GM23338 (cell line): ENCODE measurements at regions not wholly inside any gene's neighbourhood (a gene's known extent, or its start where the extent isn't known, plus 50 kb on each side); places are given as distances from the start of the nearest gene placed in this dataset.

Source experiments
- EZH2 ChIP-seq: fragments of 200-600 bp; sonication (generic); IDR thresholded peaks from one replicate; pipeline ENCODE4 v1.8.0; 2017; ENCODE audit warnings: antibody characterized with exemption, mild to moderate bottlenecking, low read depth; ENCODE audit not compliant: unreplicated experiment
- EZH2phosphoT487 ChIP-seq: fragments of 200-600 bp; sonication (generic); IDR thresholded peaks from one replicate; pipeline ENCODE4 v1.8.1; 2018; ENCODE audit warnings: antibody characterized with exemption; ENCODE audit not compliant: unreplicated experiment
- JUNB ChIP-seq: IDR thresholded peaks from one replicate; pipeline ENCODE4 v1.6.1; 2016; ENCODE audit warnings: antibody characterized with exemption; ENCODE audit not compliant: unreplicated experiment
- POLR2AphosphoS5 ChIP-seq: IDR thresholded peaks from 2 replicates; pipeline ENCODE4 v1.6.1; 2016; ENCODE audit warnings: antibody characterized with exemption, low read depth
- STAT1 ChIP-seq: IDR thresholded peaks from one replicate; pipeline ENCODE4 v1.6.1; 2016; ENCODE audit warnings: antibody characterized with exemption; ENCODE audit not compliant: unreplicated experiment
- ZNF331 ChIP-seq: fragments of 250-450 bp; sonication (Bioruptor Pico); IDR thresholded peaks from 2 replicates; pipeline ENCODE4 v1.5.0; 2020; ENCODE audit warnings: low read depth, mild to moderate bottlenecking, moderate library complexity
- TF ChIP-seq, protein P1 (sequence below), 2 experiments: fragments of 200-600 bp in 1 of 2; sonication (generic) in 1 of 2; conservative IDR thresholded peaks; 2 replicates each; pipeline versions ENCODE4 v1.5.1 to v1.6.1; 2016 to 2017; ENCODE audit warnings: antibody characterized with exemption in 2 of 2, low read depth in 2 of 2, mild to moderate bottlenecking in 2 of 2, moderate library complexity in 1 of 2
- TF ChIP-seq, protein P2 (sequence below): IDR thresholded peaks from 2 replicates; pipeline ENCODE4 v1.6.1; 2016; ENCODE audit warnings: antibody characterized with exemption
- TF ChIP-seq, protein P3 (sequence below): fragments of 250-450 bp; sonication (Bioruptor Pico); IDR thresholded peaks from 2 replicates; pipeline ENCODE4 v1.5.0; 2020; ENCODE audit warnings: mild to moderate bottlenecking, moderate library complexity

DNA sequence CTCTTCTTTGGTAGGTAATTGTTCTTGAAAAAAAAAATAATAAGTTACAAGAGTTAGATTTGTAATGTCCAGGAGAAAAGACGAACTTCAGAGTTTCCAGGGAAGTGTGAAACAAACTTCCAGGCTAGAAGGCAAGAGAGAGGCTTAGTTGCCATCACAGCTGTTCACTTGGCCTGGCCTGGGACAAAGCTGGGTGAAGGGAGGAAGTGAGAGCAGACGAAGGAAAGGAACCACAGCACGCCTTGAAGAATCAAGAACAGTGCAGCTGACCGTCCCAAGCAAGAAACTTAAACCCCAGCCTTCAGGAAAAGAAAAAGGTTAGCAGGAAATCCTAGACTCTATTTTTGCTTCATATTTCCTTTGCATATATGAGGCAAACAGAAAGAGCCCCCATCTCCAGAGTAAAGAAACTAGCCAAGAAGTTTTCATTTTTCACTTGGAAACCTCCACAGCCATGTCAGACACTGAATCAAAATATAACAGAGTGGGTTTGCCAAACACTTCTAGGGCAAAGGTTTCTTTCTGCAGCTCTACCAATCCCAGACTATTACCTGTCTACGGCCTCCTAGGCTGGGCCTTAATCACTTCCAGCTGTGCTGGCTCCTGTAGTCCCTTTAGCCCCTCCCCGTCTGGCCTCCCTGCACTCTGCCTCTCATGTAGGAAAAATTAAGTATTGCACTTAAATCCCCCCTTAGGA lies 209.6 kb downstream of the SPATA18 start:
- TF ChIP-seq, protein P1, sequence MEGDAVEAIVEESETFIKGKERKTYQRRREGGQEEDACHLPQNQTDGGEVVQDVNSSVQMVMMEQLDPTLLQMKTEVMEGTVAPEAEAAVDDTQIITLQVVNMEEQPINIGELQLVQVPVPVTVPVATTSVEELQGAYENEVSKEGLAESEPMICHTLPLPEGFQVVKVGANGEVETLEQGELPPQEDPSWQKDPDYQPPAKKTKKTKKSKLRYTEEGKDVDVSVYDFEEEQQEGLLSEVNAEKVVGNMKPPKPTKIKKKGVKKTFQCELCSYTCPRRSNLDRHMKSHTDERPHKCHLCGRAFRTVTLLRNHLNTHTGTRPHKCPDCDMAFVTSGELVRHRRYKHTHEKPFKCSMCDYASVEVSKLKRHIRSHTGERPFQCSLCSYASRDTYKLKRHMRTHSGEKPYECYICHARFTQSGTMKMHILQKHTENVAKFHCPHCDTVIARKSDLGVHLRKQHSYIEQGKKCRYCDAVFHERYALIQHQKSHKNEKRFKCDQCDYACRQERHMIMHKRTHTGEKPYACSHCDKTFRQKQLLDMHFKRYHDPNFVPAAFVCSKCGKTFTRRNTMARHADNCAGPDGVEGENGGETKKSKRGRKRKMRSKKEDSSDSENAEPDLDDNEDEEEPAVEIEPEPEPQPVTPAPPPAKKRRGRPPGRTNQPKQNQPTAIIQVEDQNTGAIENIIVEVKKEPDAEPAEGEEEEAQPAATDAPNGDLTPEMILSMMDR (conservative IDR thresholded peaks at IDR 0.05; ENCODE audit: low read depth in 2 of 2) = no peak
- TF ChIP-seq STAT1 = no peak
- TF ChIP-seq, protein P2, sequence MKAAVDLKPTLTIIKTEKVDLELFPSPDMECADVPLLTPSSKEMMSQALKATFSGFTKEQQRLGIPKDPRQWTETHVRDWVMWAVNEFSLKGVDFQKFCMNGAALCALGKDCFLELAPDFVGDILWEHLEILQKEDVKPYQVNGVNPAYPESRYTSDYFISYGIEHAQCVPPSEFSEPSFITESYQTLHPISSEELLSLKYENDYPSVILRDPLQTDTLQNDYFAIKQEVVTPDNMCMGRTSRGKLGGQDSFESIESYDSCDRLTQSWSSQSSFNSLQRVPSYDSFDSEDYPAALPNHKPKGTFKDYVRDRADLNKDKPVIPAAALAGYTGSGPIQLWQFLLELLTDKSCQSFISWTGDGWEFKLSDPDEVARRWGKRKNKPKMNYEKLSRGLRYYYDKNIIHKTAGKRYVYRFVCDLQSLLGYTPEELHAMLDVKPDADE = no peak
- no peak for TF ChIP-seq ZNF331 (CRISPR knock-in tag)
- TF ChIP-seq, protein P3, sequence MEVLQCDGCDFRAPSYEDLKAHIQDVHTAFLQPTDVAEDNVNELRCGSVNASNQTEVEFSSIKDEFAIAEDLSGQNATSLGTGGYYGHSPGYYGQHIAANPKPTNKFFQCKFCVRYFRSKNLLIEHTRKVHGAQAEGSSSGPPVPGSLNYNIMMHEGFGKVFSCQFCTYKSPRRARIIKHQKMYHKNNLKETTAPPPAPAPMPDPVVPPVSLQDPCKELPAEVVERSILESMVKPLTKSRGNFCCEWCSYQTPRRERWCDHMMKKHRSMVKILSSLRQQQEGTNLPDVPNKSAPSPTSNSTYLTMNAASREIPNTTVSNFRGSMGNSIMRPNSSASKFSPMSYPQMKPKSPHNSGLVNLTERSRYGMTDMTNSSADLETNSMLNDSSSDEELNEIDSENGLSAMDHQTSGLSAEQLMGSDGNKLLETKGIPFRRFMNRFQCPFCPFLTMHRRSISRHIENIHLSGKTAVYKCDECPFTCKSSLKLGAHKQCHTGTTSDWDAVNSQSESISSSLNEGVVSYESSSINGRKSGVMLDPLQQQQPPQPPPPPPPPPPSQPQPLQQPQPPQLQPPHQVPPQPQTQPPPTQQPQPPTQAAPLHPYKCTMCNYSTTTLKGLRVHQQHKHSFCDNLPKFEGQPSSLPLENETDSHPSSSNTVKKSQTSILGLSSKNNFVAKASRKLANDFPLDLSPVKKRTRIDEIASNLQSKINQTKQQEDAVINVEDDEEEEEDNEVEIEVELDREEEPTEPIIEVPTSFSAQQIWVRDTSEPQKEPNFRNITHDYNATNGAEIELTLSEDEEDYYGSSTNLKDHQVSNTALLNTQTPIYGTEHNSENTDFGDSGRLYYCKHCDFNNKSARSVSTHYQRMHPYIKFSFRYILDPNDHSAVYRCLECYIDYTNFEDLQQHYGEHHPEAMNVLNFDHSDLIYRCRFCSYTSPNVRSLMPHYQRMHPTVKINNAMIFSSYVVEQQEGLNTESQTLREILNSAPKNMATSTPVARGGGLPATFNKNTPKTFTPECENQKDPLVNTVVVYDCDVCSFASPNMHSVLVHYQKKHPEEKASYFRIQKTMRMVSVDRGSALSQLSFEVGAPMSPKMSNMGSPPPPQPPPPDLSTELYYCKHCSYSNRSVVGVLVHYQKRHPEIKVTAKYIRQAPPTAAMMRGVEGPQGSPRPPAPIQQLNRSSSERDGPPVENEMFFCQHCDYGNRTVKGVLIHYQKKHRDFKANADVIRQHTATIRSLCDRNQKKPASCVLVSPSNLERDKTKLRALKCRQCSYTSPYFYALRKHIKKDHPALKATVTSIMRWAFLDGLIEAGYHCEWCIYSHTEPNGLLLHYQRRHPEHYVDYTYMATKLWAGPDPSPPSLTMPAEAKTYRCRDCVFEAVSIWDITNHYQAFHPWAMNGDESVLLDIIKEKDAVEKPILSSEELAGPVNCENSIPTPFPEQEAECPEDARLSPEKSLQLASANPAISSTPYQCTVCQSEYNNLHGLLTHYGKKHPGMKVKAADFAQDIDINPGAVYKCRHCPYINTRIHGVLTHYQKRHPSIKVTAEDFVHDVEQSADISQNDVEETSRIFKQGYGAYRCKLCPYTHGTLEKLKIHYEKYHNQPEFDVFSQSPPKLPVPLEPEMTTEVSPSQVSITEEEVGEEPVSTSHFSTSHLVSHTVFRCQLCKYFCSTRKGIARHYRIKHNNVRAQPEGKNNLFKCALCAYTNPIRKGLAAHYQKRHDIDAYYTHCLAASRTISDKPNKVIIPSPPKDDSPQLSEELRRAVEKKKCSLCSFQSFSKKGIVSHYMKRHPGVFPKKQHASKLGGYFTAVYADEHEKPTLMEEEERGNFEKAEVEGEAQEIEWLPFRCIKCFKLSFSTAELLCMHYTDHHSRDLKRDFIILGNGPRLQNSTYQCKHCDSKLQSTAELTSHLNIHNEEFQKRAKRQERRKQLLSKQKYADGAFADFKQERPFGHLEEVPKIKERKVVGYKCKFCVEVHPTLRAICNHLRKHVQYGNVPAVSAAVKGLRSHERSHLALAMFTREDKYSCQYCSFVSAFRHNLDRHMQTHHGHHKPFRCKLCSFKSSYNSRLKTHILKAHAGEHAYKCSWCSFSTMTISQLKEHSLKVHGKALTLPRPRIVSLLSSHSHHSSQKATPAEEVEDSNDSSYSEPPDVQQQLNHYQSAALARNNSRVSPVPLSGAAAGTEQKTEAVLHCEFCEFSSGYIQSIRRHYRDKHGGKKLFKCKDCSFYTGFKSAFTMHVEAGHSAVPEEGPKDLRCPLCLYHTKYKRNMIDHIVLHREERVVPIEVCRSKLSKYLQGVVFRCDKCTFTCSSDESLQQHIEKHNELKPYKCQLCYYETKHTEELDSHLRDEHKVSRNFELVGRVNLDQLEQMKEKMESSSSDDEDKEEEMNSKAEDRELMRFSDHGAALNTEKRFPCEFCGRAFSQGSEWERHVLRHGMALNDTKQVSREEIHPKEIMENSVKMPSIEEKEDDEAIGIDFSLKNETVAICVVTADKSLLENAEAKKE (CRISPR knock-in tag) = no peak
- no peak for TF ChIP-seq EZH2phosphoT487
- no peak for TF ChIP-seq EZH2
- TF ChIP-seq POLR2AphosphoS5 = no peak
- no peak for TF ChIP-seq JUNB
